Endothelial cell (in vitro differentiated cells): ENCODE measurements at regions not wholly inside any gene's neighbourhood (a gene's known extent, or its start where the extent isn't known, plus 50 kb on each side); places are given as distances from the start of the nearest gene placed in this dataset.

ENCODE experiments used
- DNase-seq: peaks from one replicate; pipeline ENCODE4 v3.0.0; 2021; ENCODE audit warnings: low spot score
- H3K27ac Mint-ChIP-seq: one replicate; pipeline ENCODE4 v1.8.0; 2021; ENCODE audit warnings: mixed read lengths, inconsistent platforms; ENCODE audit not compliant: unreplicated experiment
- H3K27me3 Mint-ChIP-seq: one replicate; pipeline ENCODE4 v1.8.0; 2021; ENCODE audit warnings: mild to moderate bottlenecking, moderate library complexity, mixed read lengths, inconsistent platforms; ENCODE audit not compliant: unreplicated experiment
- H3K36me3 Mint-ChIP-seq: one replicate; pipeline ENCODE4 v1.8.0; 2021; ENCODE audit warnings: mild to moderate bottlenecking, low read depth, mixed read lengths, inconsistent platforms; ENCODE audit not compliant: unreplicated experiment
- H3K4me1 Mint-ChIP-seq: one replicate; pipeline ENCODE4 v1.8.0; 2021; ENCODE audit warnings: mild to moderate bottlenecking, mixed read lengths, inconsistent platforms; ENCODE audit not compliant: unreplicated experiment
- H3K4me3 Mint-ChIP-seq: one replicate; pipeline ENCODE4 v1.8.0; 2021; ENCODE audit warnings: mild to moderate bottlenecking, mixed read lengths, inconsistent platforms; ENCODE audit not compliant: unreplicated experiment
- H3K9me3 Mint-ChIP-seq: one replicate; pipeline ENCODE4 v1.8.0; 2021; ENCODE audit warnings: mixed read lengths, inconsistent platforms; ENCODE audit not compliant: unreplicated experiment
- TF ChIP-seq, protein P1 (sequence below): fragments of 200-600 bp; sonication (generic); IDR thresholded peaks from one replicate; pipeline ENCODE4 v1.5.0; 2021; ENCODE audit warnings: antibody characterized with exemption; ENCODE audit not compliant: unreplicated experiment

DNA sequence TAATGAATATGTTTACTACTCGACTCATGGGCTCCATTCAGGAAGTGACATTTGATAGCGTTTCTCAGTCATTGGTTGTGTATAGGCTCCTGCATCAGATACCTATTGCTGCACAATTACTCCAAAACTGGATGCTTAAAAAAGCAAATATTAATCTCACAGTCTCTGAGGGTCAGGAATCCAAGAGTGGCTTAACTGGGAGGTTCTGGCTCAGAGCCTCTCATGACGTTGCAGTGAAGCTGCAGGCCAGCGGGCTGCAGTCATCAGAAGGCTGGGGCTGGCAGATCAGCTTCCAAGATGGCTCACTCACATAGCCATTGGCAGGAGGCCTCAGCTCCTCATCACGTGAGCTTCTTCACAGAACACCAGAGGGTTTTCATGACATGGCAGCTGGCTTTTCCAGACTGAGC, 525.1 kb upstream of the NBEA start:
- H3K27ac Mint-ChIP-seq: no peak overlapping the region
- H3K4me3 Mint-ChIP-seq: no peak overlapping the region
- H3K36me3 Mint-ChIP-seq: no peaks in the 10 kb centered on the region
- no peak for DNase-seq
- peaks cover 5% of the 10 kb centered on the region for H3K27me3 Mint-ChIP-seq
- TF ChIP-seq, protein P1, sequence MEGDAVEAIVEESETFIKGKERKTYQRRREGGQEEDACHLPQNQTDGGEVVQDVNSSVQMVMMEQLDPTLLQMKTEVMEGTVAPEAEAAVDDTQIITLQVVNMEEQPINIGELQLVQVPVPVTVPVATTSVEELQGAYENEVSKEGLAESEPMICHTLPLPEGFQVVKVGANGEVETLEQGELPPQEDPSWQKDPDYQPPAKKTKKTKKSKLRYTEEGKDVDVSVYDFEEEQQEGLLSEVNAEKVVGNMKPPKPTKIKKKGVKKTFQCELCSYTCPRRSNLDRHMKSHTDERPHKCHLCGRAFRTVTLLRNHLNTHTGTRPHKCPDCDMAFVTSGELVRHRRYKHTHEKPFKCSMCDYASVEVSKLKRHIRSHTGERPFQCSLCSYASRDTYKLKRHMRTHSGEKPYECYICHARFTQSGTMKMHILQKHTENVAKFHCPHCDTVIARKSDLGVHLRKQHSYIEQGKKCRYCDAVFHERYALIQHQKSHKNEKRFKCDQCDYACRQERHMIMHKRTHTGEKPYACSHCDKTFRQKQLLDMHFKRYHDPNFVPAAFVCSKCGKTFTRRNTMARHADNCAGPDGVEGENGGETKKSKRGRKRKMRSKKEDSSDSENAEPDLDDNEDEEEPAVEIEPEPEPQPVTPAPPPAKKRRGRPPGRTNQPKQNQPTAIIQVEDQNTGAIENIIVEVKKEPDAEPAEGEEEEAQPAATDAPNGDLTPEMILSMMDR: no peak
- H3K4me1 Mint-ChIP-seq: no peaks in the 10 kb centered on the region
- no peaks in the 10 kb centered on the region for H3K9me3 Mint-ChIP-seq

DNA sequence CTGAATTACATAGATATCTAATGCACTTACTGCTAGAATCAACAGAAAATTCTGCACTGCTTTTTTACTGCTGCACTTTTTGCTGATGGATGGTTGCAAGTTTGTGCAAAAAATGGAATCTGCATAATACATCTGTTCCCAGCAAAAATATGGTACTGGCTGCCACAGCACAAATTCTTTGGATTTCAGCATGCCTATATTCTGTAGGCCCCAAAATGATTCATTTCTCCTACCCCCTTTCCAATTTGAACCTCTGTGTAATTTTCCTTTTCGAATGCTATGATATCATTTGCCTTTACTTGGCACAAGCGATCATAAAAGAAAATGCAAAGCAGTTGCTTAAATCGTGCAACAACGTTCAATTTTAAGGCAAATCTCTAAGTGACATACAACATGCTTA, 524.2 kb upstream of the NBEA start:
- DNase-seq: no peak
- Mint-ChIP-seq H3K9me3 (no peaks in the 10 kb centered on the region), H3K4me3 (no peak overlapping the region), H3K4me1 (no peaks in the 10 kb centered on the region), H3K27ac (no peak overlapping the region), H3K36me3 (no peaks in the 10 kb centered on the region), H3K27me3 (peaks cover 5% of the 10 kb centered on the region)
- TF ChIP-seq, protein P1: no peak

DNA sequence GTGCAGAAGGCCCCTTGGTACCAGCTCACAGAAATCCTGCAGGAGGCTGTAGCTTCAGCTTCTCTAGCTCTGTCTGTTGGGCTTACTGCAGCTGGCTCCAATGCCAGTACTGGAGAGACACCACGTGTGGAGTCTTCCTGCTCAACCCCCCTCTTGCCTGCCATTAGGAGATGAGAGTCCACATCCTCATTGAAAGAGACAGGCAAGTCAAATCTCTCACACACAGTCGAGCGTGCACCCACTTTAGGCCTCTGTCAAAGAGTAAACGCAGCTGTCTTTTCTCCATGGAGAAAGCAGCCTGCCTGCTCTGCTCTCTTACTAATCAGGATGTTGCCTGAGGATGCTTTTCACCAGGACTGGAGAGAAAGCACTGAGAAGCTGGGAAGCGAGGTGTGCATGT, 523.0 kb upstream of the NBEA start:
- Mint-ChIP-seq H3K4me3 (no peak overlapping the region), H3K4me1 (no peaks in the 10 kb centered on the region), H3K27me3 (peaks cover 5% of the 10 kb centered on the region), H3K9me3 (no peaks in the 10 kb centered on the region), H3K27ac (no peak overlapping the region), H3K36me3 (no peaks in the 10 kb centered on the region)
- TF ChIP-seq, protein P1: no peak
- DNase-seq: no peak

DNA sequence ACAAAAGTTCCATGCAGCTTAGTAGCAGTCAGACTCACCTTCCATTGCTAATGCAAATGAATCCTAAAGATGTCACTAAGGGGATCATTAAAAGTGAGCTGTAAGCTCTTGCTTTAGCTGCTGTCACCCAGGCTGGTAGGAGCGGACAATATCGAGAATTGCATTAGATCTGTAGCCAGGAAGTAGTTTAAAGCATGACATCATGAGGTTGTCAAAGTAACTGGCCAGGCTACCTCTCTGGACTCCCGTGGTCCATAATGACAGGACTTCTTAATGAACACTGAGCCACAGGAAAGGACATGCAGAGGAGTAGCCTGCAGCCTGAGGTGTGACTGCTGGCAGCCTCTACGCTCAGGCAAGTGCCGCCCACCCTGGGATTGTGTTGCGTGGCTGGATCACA, 522.3 kb upstream of the NBEA start:
- no peak overlapping the region for H3K4me3 Mint-ChIP-seq
- H3K27ac Mint-ChIP-seq: no peak overlapping the region
- TF ChIP-seq, protein P1: no peak
- no peak for DNase-seq
- H3K36me3 Mint-ChIP-seq: no peaks in the 10 kb centered on the region
- H3K9me3 Mint-ChIP-seq: no peaks in the 10 kb centered on the region
- peaks cover 5% of the 10 kb centered on the region for H3K27me3 Mint-ChIP-seq
- H3K4me1 Mint-ChIP-seq: no peaks in the 10 kb centered on the region

DNA sequence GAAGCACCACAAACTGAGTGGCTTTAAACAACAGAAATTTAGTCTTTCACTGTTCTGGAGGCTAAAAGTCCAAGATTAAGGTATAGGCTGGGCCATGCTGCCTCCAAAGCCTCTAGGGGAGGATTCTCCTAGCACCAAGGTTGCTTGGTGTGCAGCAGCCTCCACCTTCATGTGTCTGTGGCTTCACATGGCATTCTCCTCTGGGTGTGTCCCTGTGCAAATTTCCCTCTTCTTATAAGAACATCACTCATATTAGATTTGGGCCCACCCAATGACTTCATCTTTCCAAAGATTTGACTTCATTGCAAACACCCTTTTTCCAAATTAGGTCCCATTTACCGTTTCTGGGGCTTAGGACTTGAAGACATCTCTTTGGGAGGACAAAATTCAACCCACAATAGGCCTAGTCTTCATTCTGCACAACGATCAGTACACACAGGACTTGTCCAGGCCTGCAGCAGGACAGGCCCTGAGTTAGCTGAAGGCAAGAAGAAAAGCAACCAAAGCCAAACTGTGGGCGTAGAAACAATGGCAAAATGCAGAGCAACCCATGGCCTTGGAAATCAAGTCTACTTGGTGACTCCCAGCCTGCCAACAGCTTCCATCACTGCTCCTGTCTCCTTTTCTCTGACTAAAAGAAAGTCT, 521.2 kb upstream of the NBEA start:
- H3K27ac Mint-ChIP-seq: no peak overlapping the region
- peaks cover 3% of the 10 kb centered on the region for H3K27me3 Mint-ChIP-seq
- H3K4me1 Mint-ChIP-seq: no peaks in the 10 kb centered on the region
- no peaks in the 10 kb centered on the region for H3K9me3 Mint-ChIP-seq
- H3K4me3 Mint-ChIP-seq: no peak overlapping the region
- TF ChIP-seq, protein P1: no peak
- no peak for DNase-seq
- no peaks in the 10 kb centered on the region for H3K36me3 Mint-ChIP-seq
